Fibroblast of pulmonary artery (primary cell): ENCODE measurements at regions not wholly inside any gene's neighbourhood (a gene's known extent, or its start where the extent isn't known, plus 50 kb on each side); places are given as distances from the start of the nearest gene placed in this dataset.

Experiments used
- DNase-seq: peaks from one replicate; pipeline ENCODE4 v3.0.0-alpha.2; 2010; ENCODE audit warnings: low read depth
- H3K4me3 ChIP-seq: replicated peaks from 2 replicates; pipeline ENCODE4 v1.5.1; 2011; ENCODE audit warnings: low read depth, mild to moderate bottlenecking, control low read depth, low read length, moderate library complexity
- CTCF ChIP-seq: IDR thresholded peaks from 2 replicates; pipeline ENCODE4 v1.5.1; 2011; ENCODE audit warnings: mild to moderate bottlenecking, control low read depth, low read length, inconsistent platforms; ENCODE audit errors: missing control alignments

GRCh38 chr22:27381960-27382742 lies 419.4 kb downstream of the MN1 start:
- no peak for TF ChIP-seq CTCF
- DNase-seq, result no peak
- H3K4me3 ChIP-seq, result no peak overlapping the region

GRCh38 chr22:27382947-27383346 lies 418.6 kb downstream of the MN1 start:
- no peak for DNase-seq
- no peak for TF ChIP-seq CTCF
- H3K4me3 ChIP-seq, result no peak overlapping the region

DNA sequence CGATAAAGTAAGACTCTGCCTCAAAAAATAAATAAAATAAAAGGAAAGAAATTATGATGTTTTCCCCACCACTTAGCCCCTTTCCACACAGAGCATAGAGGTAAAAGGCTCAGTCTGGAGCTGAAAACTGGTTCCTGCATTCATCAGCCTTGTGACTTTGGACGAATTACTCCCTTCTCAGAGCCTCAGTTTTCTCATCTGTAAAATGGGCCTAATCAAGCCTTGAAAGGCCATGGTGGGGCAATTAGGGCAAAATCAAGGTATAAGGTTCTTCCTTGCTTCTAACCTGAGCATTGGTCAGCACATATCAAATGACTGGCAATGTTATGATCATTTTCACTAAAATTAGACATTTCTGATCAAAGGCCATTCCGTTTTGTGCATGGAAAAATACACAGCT lies 417.7 kb downstream of the MN1 start:
- no peak for TF ChIP-seq CTCF
- H3K4me3 ChIP-seq, result no peak overlapping the region
- DNase-seq, result no peak

- no peak for DNase-seq
- TF ChIP-seq CTCF, result no peak
- no peak overlapping the region for H3K4me3 ChIP-seq
Measured at GRCh38 chr22:27385261-27385998, 416.1 kb downstream of the MN1 start.

- TF ChIP-seq CTCF, result no peak
- no peak overlapping the region for H3K4me3 ChIP-seq
- no peak for DNase-seq
Measured at GRCh38 chr22:27386186-27386585, 415.4 kb downstream of the MN1 start.

DNA sequence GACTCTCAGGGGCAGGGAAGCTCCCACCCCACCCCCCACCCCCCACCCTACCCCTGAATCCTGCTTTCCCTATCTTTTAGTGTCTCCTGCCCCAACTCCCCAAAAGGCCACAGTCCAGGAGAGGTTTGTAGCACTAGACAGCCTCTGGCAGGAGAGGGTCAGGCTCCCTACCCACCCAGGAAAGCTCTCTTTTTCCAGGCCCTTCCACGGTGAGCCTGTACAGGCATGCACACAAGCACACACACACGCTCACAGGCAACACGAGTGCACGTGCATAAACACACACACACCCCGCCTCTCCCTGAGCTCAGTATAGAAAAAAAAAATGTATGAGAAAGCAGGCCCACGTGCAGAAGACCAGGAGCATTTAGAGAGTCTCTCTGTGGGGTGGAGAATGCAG lies 414.0 kb downstream of the MN1 start:
- no peak for DNase-seq
- H3K4me3 ChIP-seq, result no peak overlapping the region
- TF ChIP-seq CTCF, result no peak
